ENCODE measurements at regions not wholly inside any gene's neighbourhood (a gene's known extent, or its start where the extent isn't known, plus 50 kb on each side); places are given as distances from the start of the nearest gene placed in this dataset.

- CTCF ChIA-PET, result no interaction called here
These were observed 167.2 kb upstream of the BMP4 start for GRCh38 chr14:54123841-54124240.

GRCh38 chr14:54125109-54125508, 168.5 kb upstream of the BMP4 start:
- CTCF ChIA-PET, result no interaction called here

More at GRCh38 chr14:54123841-54124240, 167.2 kb upstream of the BMP4 start:
- POLR2A ChIA-PET, result no interaction called here

GRCh38 chr14:54126947-54127346, 170.3 kb upstream of the BMP4 start:
- ChIA-PET CTCF (no interaction called here), POLR2A (no interaction called here)

More at GRCh38 chr14:54125109-54125508, 168.5 kb upstream of the BMP4 start:
- POLR2A ChIA-PET, result no interaction called here

- CTCF ChIA-PET, result no interaction called here
- POLR2A ChIA-PET, result no interaction called here
These were observed 170.9 kb upstream of the BMP4 start for GRCh38 chr14:54127526-54127925.

- POLR2A ChIA-PET, result no interaction called here
These were observed 173.4 kb upstream of the BMP4 start for GRCh38 chr14:54129850-54130640.

DNA sequence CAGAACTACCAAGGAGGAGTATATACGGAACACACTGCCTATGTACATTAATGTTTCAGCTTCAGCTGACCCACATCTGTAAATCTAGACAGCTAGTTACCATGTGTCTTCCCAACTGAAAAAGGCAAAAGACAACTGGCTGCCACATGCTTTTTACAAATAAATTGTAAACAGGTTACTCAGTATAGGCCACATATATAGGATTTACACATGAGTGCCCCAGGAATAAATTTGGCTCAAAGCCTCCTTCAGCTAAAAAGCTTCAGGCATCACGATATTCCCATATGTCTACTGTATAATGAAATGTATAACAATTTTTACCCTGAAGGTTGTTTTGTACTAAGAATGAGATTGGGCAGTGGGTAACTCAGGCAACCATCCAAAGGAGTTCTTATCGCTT, 175.9 kb upstream of the BMP4 start:
- POLR2A ChIA-PET, result no interaction called here
- CTCF ChIA-PET, result interaction anchor here (1.0 kb wide), 1 partner anchor 21 kb away, joined by 3 read pairs; no protein-coding TSS in a partner anchor

More at GRCh38 chr14:54129850-54130640, 173.4 kb upstream of the BMP4 start:
- CTCF ChIA-PET, result no interaction called here

- ChIA-PET CTCF (interaction anchor here (0.6 kb wide), 1 partner anchor 154 kb away, joined by 3 read pairs; no protein-coding TSS in a partner anchor), POLR2A (no interaction called here)
These were observed 177.3 kb upstream of the BMP4 start for GRCh38 chr14:54133896-54134295.

DNA sequence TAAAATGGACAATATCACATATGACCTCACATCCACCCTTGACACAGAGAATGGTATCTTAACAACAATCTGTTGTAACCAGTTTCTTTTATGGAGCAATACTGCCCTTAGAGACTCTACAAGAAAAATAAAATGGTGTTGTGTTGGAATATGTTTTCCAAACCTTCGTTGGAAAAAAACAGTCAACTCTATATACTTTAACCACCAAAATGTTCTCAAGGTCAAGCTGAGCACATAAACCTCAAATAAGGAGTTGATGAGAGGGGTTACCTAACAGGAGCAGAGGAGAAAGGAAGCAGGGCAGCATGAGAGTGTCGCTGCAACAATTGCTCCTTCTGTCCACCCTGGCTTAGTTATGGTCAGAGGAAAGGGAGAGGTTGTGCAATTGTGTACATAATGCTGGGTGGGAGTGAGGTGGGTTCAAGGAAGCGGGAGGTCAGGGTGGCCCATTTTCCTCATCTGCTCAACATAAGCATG, 179.2 kb upstream of the BMP4 start:
- ChIA-PET CTCF (no interaction called here), POLR2A (no interaction called here)

- POLR2A ChIA-PET, result no interaction called here
- CTCF ChIA-PET, result no interaction called here
These were observed 180.4 kb upstream of the BMP4 start for GRCh38 chr14:54136894-54137613.

- ChIA-PET POLR2A (no interaction called here), CTCF (no interaction called here)
These were observed 181.0 kb upstream of the BMP4 start for GRCh38 chr14:54137614-54137961.

DNA sequence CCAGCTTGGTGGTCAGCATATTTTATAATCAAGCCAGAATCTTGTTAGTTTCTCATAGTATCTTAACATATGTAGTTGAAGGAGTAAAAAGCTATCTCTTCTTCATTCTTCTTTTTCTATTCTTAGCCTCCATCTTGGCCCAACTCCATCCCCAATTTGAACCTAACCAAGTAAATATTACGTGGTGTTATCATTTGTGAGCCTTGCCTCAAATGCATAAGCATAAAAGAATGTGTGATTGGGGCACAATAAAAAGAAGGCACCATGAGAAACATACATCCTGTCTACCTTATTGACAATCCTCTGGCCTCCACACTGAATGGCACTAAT, 181.4 kb upstream of the BMP4 start:
- POLR2A ChIA-PET, result no interaction called here
- CTCF ChIA-PET, result no interaction called here

- CTCF ChIA-PET, result no interaction called here
- POLR2A ChIA-PET, result no interaction called here
These were observed 181.9 kb upstream of the BMP4 start for GRCh38 chr14:54138354-54139038.

DNA sequence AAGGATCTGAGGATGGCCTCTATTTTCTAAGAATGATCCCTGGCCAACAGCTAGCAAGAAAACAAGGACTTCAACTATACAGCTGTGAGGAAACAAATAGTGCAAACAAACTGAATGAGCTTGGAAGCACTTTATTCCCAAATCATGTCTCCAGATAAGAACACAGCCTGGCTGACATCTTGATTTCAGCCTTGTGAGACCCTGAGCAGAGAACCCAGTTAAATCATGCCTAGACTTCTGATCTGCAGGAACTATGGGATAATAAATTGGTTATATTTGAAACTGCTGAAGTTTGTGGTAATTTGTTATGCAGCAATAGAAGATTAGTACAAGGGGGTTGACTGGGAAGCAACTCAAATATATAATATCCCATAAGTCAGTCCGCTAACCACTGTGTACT, 183.9 kb upstream of the BMP4 start:
- CTCF ChIA-PET, result no interaction called here
- POLR2A ChIA-PET, result no interaction called here

DNA sequence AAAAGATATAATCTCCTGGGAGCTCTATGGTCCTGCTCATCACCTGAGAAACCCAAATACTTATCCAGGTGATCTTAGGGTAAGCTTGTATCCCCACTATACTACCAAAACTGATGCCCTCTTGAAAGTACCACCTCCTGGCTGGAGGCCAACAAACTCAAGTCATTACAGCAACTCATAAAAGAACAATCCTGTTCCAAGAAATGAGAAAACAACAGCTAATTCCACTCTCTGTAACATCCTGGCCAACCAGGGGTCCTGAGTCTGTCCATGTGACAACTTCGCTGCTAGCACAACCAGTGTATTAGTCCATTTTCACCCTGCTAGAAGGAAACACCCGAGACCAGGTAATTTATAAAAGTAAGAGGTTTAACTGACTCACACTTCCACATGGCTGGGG, 190.0 kb upstream of the BMP4 start:
- CTCF ChIA-PET, result no interaction called here
- POLR2A ChIA-PET, result no interaction called here

DNA sequence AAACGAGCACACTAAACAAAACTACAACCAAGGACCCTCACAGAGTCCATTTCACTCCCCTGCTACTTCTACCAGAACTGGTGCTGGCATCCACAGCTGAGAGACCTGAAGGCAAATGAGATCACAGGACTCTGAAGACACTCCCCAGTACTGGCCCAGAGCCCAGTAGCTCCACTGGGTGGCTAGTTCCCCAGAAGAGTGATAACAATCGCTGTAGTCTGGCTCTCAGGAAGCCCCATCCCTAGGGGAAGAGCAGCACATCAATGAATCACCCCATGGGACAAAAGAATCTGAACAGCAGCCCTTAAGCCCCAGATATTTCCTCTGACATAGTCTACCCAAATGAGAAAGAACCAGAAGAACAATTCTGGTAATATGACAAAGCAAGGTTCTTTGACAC, 190.7 kb upstream of the BMP4 start:
- POLR2A ChIA-PET, result no interaction called here
- CTCF ChIA-PET, result no interaction called here

- CTCF ChIA-PET, result no interaction called here
- POLR2A ChIA-PET, result no interaction called here
These were observed 191.1 kb upstream of the BMP4 start for GRCh38 chr14:54147758-54148157.

- CTCF ChIA-PET, result no interaction called here
- POLR2A ChIA-PET, result no interaction called here
These were observed 191.6 kb upstream of the BMP4 start for GRCh38 chr14:54148251-54148650.

GRCh38 chr14:54152351-54152750, 195.7 kb upstream of the BMP4 start:
- ChIA-PET POLR2A (no interaction called here), CTCF (no interaction called here)

GRCh38 chr14:54166049-54166950, 209.7 kb upstream of the BMP4 start:
- CTCF ChIA-PET, result no interaction called here
- POLR2A ChIA-PET, result no interaction called here

DNA sequence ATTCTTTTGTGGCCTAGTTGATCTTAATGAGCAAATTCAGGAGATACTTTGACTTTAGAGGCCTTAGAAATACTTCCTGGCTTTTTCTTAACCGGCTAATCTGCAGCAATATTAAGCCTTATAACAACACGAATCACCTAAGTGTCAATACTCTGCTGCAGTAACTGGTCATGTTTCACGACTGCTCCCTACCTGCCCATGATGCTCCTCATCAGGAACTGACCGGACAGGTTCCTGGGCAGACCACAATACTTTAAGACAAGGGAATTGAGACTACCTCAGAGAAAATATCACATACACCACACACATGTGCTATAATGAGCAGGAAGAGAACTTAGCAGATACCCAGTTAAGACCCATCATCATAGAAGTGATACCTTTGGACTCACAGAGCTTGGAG, 211.9 kb upstream of the BMP4 start:
- POLR2A ChIA-PET, result no interaction called here
- CTCF ChIA-PET, result no interaction called here

Data from activated CD8-positive, alpha-beta memory T cell treated with anti-CD3 and anti-CD28 coated beads for 36 hours (primary cell).